Nephron (organoid): ENCODE measurements at regions not wholly inside any gene's neighbourhood (a gene's known extent, or its start where the extent isn't known, plus 50 kb on each side); places are given as distances from the start of the nearest gene placed in this dataset.
"Not testable (repeated sequence)": the region's sequence is repeated elsewhere in the genome, so short reads cannot be mapped to it uniquely, and the experiment has no call there.

ENCODE experiments used
- H3K27ac Mint-ChIP-seq, 3 experiments: 2 replicates each; pipeline ENCODE4 v1.8.0; 2020; ENCODE audit warnings: mixed read lengths in 3 of 3, mild to moderate bottlenecking in 2 of 3, moderate library complexity in 1 of 3
- H3K27me3 Mint-ChIP-seq: 2 replicates; pipeline ENCODE4 v1.8.0; 2021; ENCODE audit warnings: low read depth, mild to moderate bottlenecking, moderate library complexity, mixed read lengths
- H3K36me3 Mint-ChIP-seq: 2 replicates; pipeline ENCODE4 v1.8.0; 2020; ENCODE audit warnings: low read depth, mixed read lengths
- H3K4me1 Mint-ChIP-seq: 2 replicates; pipeline ENCODE4 v1.8.0; 2020; ENCODE audit warnings: mixed read lengths
- H3K4me3 Mint-ChIP-seq, 3 experiments: 2 replicates each; pipeline ENCODE4 v1.8.0; 2020; ENCODE audit warnings: mild to moderate bottlenecking in 3 of 3, mixed read lengths in 3 of 3, moderate library complexity in 2 of 3
- H3K9me3 Mint-ChIP-seq: 2 replicates; pipeline ENCODE4 v1.8.0; 2020; ENCODE audit warnings: mixed read lengths
- TF ChIP-seq, protein P1 (sequence below), 3 experiments: fragments of 200-600 bp; sonication (generic); IDR thresholded peaks; one replicate each; pipeline ENCODE4 v1.5.0; 2021; ENCODE audit warnings: antibody characterized with exemption in 3 of 3; ENCODE audit not compliant: unreplicated experiment in 3 of 3

DNA sequence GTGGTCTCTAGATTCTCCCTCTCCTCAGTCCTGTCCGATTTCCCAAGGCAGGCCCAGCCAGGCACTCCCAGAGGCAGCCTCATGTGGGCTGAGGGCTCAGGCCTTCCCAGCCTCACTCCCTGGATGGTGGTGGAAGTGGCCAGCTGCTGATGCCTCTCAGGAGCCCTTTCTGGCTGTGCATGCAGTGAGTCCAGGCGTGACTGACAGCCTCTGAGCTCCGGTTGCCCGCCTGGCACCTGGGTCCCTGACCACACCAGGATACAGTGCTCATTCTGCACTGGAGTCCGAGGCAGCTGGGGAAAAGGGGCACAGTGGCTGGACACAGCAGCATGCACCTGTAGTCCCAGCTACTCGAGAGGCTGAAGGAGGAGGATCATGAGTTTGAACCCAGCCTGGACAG lies 132.6 kb downstream of the CUL2 start:
- Mint-ChIP-seq H3K4me1 (no peaks in the 10 kb centered on the region), H3K27me3 (no peaks in the 10 kb centered on the region), H3K27ac (no peak overlapping the region), H3K4me3 (no peak overlapping the region), H3K9me3 (no peaks in the 10 kb centered on the region), H3K36me3 (no peaks in the 10 kb centered on the region)
- TF ChIP-seq, protein P1, sequence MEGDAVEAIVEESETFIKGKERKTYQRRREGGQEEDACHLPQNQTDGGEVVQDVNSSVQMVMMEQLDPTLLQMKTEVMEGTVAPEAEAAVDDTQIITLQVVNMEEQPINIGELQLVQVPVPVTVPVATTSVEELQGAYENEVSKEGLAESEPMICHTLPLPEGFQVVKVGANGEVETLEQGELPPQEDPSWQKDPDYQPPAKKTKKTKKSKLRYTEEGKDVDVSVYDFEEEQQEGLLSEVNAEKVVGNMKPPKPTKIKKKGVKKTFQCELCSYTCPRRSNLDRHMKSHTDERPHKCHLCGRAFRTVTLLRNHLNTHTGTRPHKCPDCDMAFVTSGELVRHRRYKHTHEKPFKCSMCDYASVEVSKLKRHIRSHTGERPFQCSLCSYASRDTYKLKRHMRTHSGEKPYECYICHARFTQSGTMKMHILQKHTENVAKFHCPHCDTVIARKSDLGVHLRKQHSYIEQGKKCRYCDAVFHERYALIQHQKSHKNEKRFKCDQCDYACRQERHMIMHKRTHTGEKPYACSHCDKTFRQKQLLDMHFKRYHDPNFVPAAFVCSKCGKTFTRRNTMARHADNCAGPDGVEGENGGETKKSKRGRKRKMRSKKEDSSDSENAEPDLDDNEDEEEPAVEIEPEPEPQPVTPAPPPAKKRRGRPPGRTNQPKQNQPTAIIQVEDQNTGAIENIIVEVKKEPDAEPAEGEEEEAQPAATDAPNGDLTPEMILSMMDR (IDR thresholded peaks at IDR 0.05; ENCODE audit: unreplicated experiment in 3 of 3): no peak

DNA sequence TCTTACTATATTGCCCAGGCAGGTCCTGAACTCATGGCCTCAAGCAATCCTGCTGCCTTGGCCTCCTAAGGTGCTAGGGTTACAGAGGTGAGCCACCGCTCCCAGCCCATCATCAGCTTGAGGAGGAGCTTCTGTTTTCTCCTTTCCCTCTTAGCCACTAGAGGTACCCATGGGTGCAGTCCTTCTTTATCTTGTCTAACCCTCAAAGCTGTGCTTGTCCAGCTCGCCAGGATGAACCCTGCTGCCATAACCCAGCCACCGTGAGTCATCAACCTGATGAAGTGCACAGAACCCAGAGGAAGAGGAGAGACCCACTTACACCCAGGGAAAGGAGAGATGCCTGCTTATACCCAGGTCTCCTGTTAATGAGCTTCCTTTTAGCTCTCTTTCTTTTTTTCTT lies 133.4 kb downstream of the CUL2 start:
- Mint-ChIP-seq H3K36me3 (no peaks in the 10 kb centered on the region), H3K27ac (no peak overlapping the region), H3K4me3 (no peak overlapping the region), H3K27me3 (no peaks in the 10 kb centered on the region), H3K4me1 (no peaks in the 10 kb centered on the region), H3K9me3 (no peaks in the 10 kb centered on the region)
- TF ChIP-seq, protein P1 (IDR thresholded peaks at IDR 0.05; ENCODE audit: unreplicated experiment in 3 of 3): no peak

DNA sequence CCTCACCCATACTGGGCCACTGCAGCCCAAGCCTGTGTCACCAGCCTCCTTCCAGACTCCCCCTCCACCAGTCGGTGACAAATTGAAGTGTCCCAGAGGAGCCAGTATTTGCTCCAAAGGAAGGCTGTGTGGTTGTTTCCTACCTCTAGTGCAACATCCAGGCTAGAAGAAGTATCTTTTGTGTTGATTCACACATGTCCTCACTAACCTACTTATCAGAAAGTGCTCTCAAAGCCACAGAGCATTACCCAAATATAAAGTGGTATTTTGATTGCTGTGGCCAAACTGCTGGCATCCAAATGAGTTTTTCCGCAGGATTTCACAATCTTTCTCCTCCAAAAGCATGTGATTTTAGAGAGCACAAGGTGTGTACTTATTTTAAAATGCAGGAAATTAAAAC lies 134.8 kb downstream of the CUL2 start:
- Mint-ChIP-seq H3K27me3 (no peaks in the 10 kb centered on the region), H3K4me3 (no peak overlapping the region), H3K4me1 (no peaks in the 10 kb centered on the region), H3K9me3 (no peaks in the 10 kb centered on the region), H3K36me3 (no peaks in the 10 kb centered on the region), H3K27ac (no peak overlapping the region)
- TF ChIP-seq, protein P1 (IDR thresholded peaks at IDR 0.05; ENCODE audit: unreplicated experiment in 3 of 3): no peak

DNA sequence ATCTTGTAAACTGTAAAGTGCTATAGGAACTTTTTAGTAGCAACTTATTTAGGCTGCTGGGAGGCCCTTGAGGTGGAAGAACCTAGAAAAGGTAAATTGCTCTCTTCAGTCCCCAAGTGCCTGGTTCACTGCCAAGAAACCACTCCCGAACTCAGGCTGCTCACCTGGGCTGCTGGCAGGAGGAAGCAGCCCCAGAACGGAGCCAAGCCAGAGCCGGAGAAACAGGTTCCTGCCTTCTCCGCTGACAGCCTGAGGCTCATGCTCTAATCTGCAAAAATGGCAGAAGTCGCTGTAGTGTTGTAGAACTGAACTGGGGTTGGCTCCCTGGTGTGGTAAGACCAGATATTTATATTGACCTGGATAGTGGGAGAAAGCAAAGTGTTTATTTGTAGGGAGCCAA lies 136.0 kb downstream of the CUL2 start:
- no peaks in the 10 kb centered on the region for H3K27me3 Mint-ChIP-seq
- H3K4me3 Mint-ChIP-seq: no peak overlapping the region
- TF ChIP-seq, protein P1 (IDR thresholded peaks at IDR 0.05; ENCODE audit: unreplicated experiment in 3 of 3): no peak
- no peaks in the 10 kb centered on the region for H3K9me3 Mint-ChIP-seq
- H3K27ac Mint-ChIP-seq: peak overlapping the region in 1 of 3 experiments; percentile 20
- no peaks in the 10 kb centered on the region for H3K4me1 Mint-ChIP-seq
- H3K36me3 Mint-ChIP-seq: no peaks in the 10 kb centered on the region

DNA sequence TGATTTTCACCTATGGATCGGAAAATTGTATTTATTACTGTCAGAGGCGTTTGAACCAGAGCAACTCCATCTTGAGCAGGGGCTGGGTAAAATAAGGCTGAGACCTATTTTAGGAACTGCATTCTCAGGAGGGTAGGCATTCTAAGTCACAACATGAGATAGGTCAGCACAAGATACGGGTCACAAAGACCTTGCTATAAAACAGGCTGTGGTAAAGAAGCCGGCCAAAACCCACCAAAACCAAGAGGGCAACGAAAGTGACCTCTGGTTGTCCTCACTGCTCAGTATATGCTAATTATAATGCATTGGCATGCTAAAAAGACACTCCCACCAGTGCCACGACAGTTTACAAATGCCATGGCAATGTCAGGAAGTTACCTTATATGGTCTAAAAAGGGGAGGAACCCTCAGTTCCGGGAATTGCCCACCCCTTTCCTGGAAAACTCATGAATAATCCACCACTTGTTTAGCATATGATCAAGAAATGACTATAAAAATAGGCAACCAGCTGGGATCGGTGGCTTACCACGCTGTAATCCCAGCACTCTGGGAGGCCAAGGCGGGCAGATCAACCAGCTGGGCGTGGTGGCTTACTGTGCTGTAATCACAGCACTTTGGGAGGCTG lies 136.3 kb upstream of the PARD3 start:
- H3K4me3 Mint-ChIP-seq, H3K27ac Mint-ChIP-seq, H3K36me3 Mint-ChIP-seq, H3K4me1 Mint-ChIP-seq, H3K27me3 Mint-ChIP-seq, H3K9me3 Mint-ChIP-seq: not testable (repeated sequence)

DNA sequence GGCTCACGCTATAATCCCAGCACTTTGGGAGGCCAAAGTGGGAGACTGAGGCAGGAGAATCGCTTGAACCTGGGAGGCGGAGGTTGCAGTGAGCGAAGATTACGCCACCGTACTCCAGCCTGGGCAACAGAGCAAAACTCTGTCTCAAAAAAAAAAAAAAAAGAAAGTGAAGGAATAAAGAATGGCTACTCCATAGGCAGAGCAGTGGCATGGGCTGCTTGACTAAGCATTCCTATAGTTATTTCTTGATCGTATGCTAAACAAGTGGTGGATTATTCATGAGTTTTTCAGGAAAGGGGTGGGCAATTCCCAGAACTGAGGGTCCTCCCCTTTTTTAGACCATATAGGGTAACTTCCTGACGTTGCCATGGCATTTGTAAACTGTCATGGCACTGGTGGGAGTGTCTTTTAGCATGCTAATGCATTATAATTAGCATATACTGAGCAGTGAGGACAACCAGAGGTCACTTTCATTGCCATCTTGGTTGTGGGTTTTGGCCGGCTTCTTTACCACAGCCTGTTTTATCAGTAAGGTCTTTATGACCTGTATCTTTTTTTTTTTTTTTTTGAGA lies 130.9 kb upstream of the PARD3 start:
- not testable (repeated sequence) for H3K27me3 Mint-ChIP-seq, H3K4me3 Mint-ChIP-seq, H3K9me3 Mint-ChIP-seq, H3K27ac Mint-ChIP-seq, H3K36me3 Mint-ChIP-seq
- H3K4me1 Mint-ChIP-seq: peaks cover 11% of the 10 kb centered on the region
